Breast epithelium (tissue), 3 donors: ENCODE measurements at regions not wholly inside any gene's neighbourhood (a gene's known extent, or its start where the extent isn't known, plus 50 kb on each side); places are given as distances from the start of the nearest gene placed in this dataset.

Experiments used
- POLR2A ChIP-seq: fragments of 450-650 bp; IDR thresholded peaks from one replicate; pipeline ENCODE4 v1.6.1; 2016; ENCODE audit warnings: antibody characterized with exemption, mild to moderate bottlenecking, moderate library complexity
- POLR2AphosphoS5 ChIP-seq, 3 donors: sonication (generic); formaldehyde crosslinking; IDR thresholded peaks; one replicate each; pipeline ENCODE4 v1.6.1; 2017; ENCODE audit warnings: antibody characterized with exemption in 3 of 3
- TF ChIP-seq, protein P1 (sequence below), 3 donors: fragments of 450-650 bp; IDR thresholded peaks; one replicate each; pipeline ENCODE4 v1.5.1; 2016 to 2017; ENCODE audit warnings: antibody characterized with exemption in 3 of 3, mild to moderate bottlenecking in 3 of 3, moderate library complexity in 3 of 3

DNA sequence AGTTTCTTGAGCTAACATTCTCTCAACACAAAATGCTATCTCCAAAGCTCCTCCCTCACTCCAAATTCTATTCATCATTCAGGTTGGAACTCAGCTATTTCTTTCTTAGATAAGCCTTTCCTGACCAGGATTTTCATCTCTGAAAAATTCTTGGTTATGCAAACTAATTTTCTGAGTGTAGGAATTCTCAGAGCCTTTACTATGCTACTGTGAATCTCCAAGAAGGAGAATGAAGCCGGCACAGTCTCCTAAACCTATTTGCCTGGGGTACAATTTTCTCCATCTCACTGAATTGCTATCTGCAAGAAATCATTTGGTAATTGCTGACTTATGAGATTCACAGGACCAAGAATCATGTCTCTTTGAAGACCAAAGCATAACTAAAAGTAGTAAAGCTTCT, 325.9 kb upstream of the ESRRG start:
- TF ChIP-seq, protein P1, sequence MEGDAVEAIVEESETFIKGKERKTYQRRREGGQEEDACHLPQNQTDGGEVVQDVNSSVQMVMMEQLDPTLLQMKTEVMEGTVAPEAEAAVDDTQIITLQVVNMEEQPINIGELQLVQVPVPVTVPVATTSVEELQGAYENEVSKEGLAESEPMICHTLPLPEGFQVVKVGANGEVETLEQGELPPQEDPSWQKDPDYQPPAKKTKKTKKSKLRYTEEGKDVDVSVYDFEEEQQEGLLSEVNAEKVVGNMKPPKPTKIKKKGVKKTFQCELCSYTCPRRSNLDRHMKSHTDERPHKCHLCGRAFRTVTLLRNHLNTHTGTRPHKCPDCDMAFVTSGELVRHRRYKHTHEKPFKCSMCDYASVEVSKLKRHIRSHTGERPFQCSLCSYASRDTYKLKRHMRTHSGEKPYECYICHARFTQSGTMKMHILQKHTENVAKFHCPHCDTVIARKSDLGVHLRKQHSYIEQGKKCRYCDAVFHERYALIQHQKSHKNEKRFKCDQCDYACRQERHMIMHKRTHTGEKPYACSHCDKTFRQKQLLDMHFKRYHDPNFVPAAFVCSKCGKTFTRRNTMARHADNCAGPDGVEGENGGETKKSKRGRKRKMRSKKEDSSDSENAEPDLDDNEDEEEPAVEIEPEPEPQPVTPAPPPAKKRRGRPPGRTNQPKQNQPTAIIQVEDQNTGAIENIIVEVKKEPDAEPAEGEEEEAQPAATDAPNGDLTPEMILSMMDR (IDR thresholded peaks at IDR 0.05), result no peak
- TF ChIP-seq POLR2A (no peak), POLR2AphosphoS5 (IDR thresholded peaks at IDR 0.05) (no peak)
